ENCODE measurements at regions not wholly inside any gene's neighbourhood (a gene's known extent, or its start where the extent isn't known, plus 50 kb on each side); places are given as distances from the start of the nearest gene placed in this dataset.
"Not testable (repeated sequence)": the region's sequence is repeated elsewhere in the genome, so short reads cannot be mapped to it uniquely, and the experiment has no call there.

- DNase-seq: no peak
Observed at GRCh38 chr12:11540156-11540555, 109.3 kb upstream of the ETV6 start.

- no peak for DNase-seq
Observed at GRCh38 chr12:11540615-11541310, 108.7 kb upstream of the ETV6 start.

GRCh38 chr12:11542599-11542998 is 106.9 kb upstream of the ETV6 start:
- no peak for DNase-seq

- no peak for DNase-seq
Observed at GRCh38 chr12:11543457-11544158, 105.9 kb upstream of the ETV6 start.

GRCh38 chr12:11545484-11546330 is 103.8 kb upstream of the ETV6 start:
- DNase-seq: peak; percentile 15

GRCh38 chr12:11546582-11547270 is 102.7 kb upstream of the ETV6 start:
- DNase-seq: not testable (repeated sequence)

- DNase-seq: not testable (repeated sequence)
Observed at GRCh38 chr12:11547271-11547646, 102.2 kb upstream of the ETV6 start.

GRCh38 chr12:11549119-11549518 is 100.4 kb upstream of the ETV6 start:
- no peak for DNase-seq

GRCh38 chr12:11553871-11554533 is 95.5 kb upstream of the ETV6 start:
- peak; percentile 35 for DNase-seq

- DNase-seq: no peak
Observed at GRCh38 chr12:11555195-11555594, 94.3 kb upstream of the ETV6 start.

- DNase-seq: no peak
Observed at GRCh38 chr12:11555743-11556625, 93.5 kb upstream of the ETV6 start.

GRCh38 chr12:11556682-11557081 is 92.8 kb upstream of the ETV6 start:
- DNase-seq: no peak

- DNase-seq: no peak
Observed at GRCh38 chr12:11559626-11560340, 89.7 kb upstream of the ETV6 start.

GRCh38 chr12:11561411-11561810 is 88.1 kb upstream of the ETV6 start:
- no peak for DNase-seq

GRCh38 chr12:11563785-11564739 is 85.4 kb upstream of the ETV6 start:
- DNase-seq: no peak

GRCh38 chr12:11564984-11565651 is 84.4 kb upstream of the ETV6 start:
- DNase-seq: no peak

- no peak for DNase-seq
Observed at GRCh38 chr12:11565752-11566151, 83.7 kb upstream of the ETV6 start.

GRCh38 chr12:11568155-11568761 is 81.2 kb upstream of the ETV6 start:
- DNase-seq: no peak

Data from activated T-cell treated with anti-CD3 and anti-CD28 coated beads for 4 hours (primary cell).